T-cell (primary cell): ENCODE measurements at regions not wholly inside any gene's neighbourhood (a gene's known extent, or its start where the extent isn't known, plus 50 kb on each side); places are given as distances from the start of the nearest gene placed in this dataset.

Experiments
- ATAC-seq, 4 experiments: fragments of 200-7000 bp in 3 of 4; fragments of 150-1000 bp in 1 of 4; cut with Tn5 transposase; replicated peaks in 1 of 4; 1 replicate in 3 of 4; 2 replicates in 1 of 4; pipeline ENCODE4 v1.10.0; 2021; ENCODE audit warnings: moderate library complexity in 3 of 4, mild to moderate bottlenecking in 2 of 4, moderate number of reproducible peaks in 1 of 4
- CTCF ChIA-PET, 2 donors: fragments of 300-600 bp; sonication (Branson Sonifier 250); formaldehyde crosslinking; loops; one replicate each; lab custom pipeline; 2022; ENCODE audit warnings: antibody characterized with exemption in 2 of 2; lab: Charles Lee
- POLR2A ChIA-PET, 2 donors: fragments of 300-600 bp; sonication (Branson Sonifier 250); formaldehyde crosslinking; loops; one replicate each; lab custom pipeline; 2022; ENCODE audit warnings: antibody characterized with exemption in 2 of 2; lab: Charles Lee
- DNase-seq, 35 experiments: peaks; one replicate each; pipeline versions ENCODE4 v3.0.0 to v3.0.0-alpha.2; 2013 to 2023
- H3K27ac ChIP-seq: one replicate; pipeline ENCODE4 v1.5.1; 2013; ENCODE audit warnings: low read length
- H3K27me3 ChIP-seq, 2 experiments: replicated peaks in 1 of 2; 1 replicate in 1 of 2; 2 replicates in 1 of 2; pipeline versions ENCODE4 v1.6.1 to v1.7.0; 2013; ENCODE audit warnings: low read length in 1 of 2, mixed read lengths in 1 of 2; ENCODE audit not compliant: control insufficient read depth in 2 of 2, insufficient read depth in 2 of 2; ENCODE audit errors: extremely low read depth in 1 of 2
- H3K36me3 ChIP-seq, 2 donors: 1 replicate in 1 of 2; 2 replicates in 1 of 2; pipeline versions ENCODE4 v1.6.1 to v1.7.0; 2013; ENCODE audit warnings: low read length in 1 of 2; ENCODE audit not compliant: control insufficient read depth in 2 of 2, insufficient read depth in 1 of 2; ENCODE audit errors: extremely low read depth in 1 of 2
- H3K4me1 ChIP-seq, 2 experiments: 1 replicate in 1 of 2; 2 replicates in 1 of 2; pipeline versions ENCODE4 v1.6.1 to v1.7.0; 2013; ENCODE audit warnings: low read length in 2 of 2, mixed read lengths in 1 of 2; ENCODE audit not compliant: insufficient read depth in 2 of 2, control insufficient read depth in 1 of 2; ENCODE audit errors: extremely low read depth in 1 of 2
- H3K4me3 ChIP-seq, 2 donors: 1 replicate in 1 of 2; 2 replicates in 1 of 2; pipeline versions ENCODE4 v1.5.1 to v1.7.0; 2013; ENCODE audit warnings: mild to moderate bottlenecking in 2 of 2, low read length in 1 of 2, moderate library complexity in 1 of 2; ENCODE audit not compliant: control insufficient read depth in 1 of 2; ENCODE audit errors: extremely low read depth in 1 of 2
- H3K9me3 ChIP-seq: 2 replicates; pipeline ENCODE4 v1.7.0; 2013
- H3K27ac Mint-ChIP-seq, 2 donors: one replicate each; pipeline ENCODE4 v1.8.0; 2020 to 2021; ENCODE audit warnings: mild to moderate bottlenecking in 2 of 2, mixed read lengths in 2 of 2
- H3K27me3 Mint-ChIP-seq, 2 donors: one replicate each; pipeline ENCODE4 v1.8.0; 2021 to 2022; ENCODE audit warnings: mixed read lengths in 2 of 2
- H3K36me3 Mint-ChIP-seq: one replicate; pipeline ENCODE4 v1.8.0; 2021; ENCODE audit warnings: mixed read lengths
- H3K4me1 Mint-ChIP-seq, 3 donors: one replicate each; pipeline ENCODE4 v1.8.0; 2020 to 2022; ENCODE audit warnings: mixed read lengths in 3 of 3, mild to moderate bottlenecking in 1 of 3
- H3K4me3 Mint-ChIP-seq, 3 donors: one replicate each; pipeline ENCODE4 v1.8.0; 2020 to 2022; ENCODE audit warnings: mild to moderate bottlenecking in 3 of 3, mixed read lengths in 3 of 3, moderate library complexity in 3 of 3
- H3K9me3 Mint-ChIP-seq, 3 donors: one replicate each; pipeline ENCODE4 v1.8.0; 2020 to 2022; ENCODE audit warnings: mixed read lengths in 3 of 3
- WGBS: methylation state at CpG from one replicate; pipeline ENCODE4 v1.1.5; 2013; ENCODE audit warnings: missing lambda C conversion rate; ENCODE audit not compliant: insufficient coverage; 5-methylcytosine and 5-hydroxymethylcytosine counted together

- peaks cover 1 to 6% of the 10 kb centered on the region in 2 experiments for H3K27me3 ChIP-seq
- H3K4me1 ChIP-seq = no peaks in the 10 kb centered on the region
- CTCF ChIA-PET = no interaction called here
- H3K27ac ChIP-seq = no peak overlapping the region
- H3K36me3 ChIP-seq = no peaks in the 10 kb centered on the region
- H3K9me3 ChIP-seq = no peaks in the 10 kb centered on the region
- ATAC-seq (no peak), DNase-seq (no peak)
- Mint-ChIP-seq H3K36me3 (no peaks in the 10 kb centered on the region), H3K9me3 (peaks cover 3 to 9% (median 8%) of the 10 kb centered on the region in 3 donors), H3K4me3 (no peak overlapping the region), H3K27me3 (peaks cover 3 to 12% of the 10 kb centered on the region in 2 donors), H3K27ac (no peak overlapping the region), H3K4me1 (no peaks in the 10 kb centered on the region)
- H3K4me3 ChIP-seq = no peak overlapping the region
- POLR2A ChIA-PET = no interaction called here
- WGBS = 82% methylated on average over 1 of the region's 4 CpGs
Measured at GRCh38 chr5:155068616-155069100, 55.1 kb downstream of the KIF4B start.

- H3K36me3 ChIP-seq = no peaks in the 10 kb centered on the region
- peaks cover 2 to 6% of the 10 kb centered on the region in 2 experiments for H3K27me3 ChIP-seq
- no peak overlapping the region for H3K27ac ChIP-seq
- no peak overlapping the region for H3K4me3 Mint-ChIP-seq
- no peak overlapping the region for H3K27ac Mint-ChIP-seq
- WGBS = 70% methylated on average over 2 of the region's 3 CpGs
- no peaks in the 10 kb centered on the region for H3K4me1 ChIP-seq
- ATAC-seq (no peak), DNase-seq (no peak)
- H3K27me3 Mint-ChIP-seq = peaks cover 3 to 12% of the 10 kb centered on the region in 2 donors
- CTCF ChIA-PET = no interaction called here
- peaks cover 3 to 9% (median 8%) of the 10 kb centered on the region in 3 donors for H3K9me3 Mint-ChIP-seq
- H3K4me1 Mint-ChIP-seq = no peaks in the 10 kb centered on the region
- H3K9me3 ChIP-seq = no peaks in the 10 kb centered on the region
- POLR2A ChIA-PET = no interaction called here
- H3K36me3 Mint-ChIP-seq = no peaks in the 10 kb centered on the region
- no peak overlapping the region for H3K4me3 ChIP-seq
Measured at GRCh38 chr5:155069961-155070360, 56.4 kb downstream of the KIF4B start.

GRCh38 chr5:155070781-155071180, 57.2 kb downstream of the KIF4B start:
- H3K36me3 ChIP-seq = no peaks in the 10 kb centered on the region
- CTCF ChIA-PET = no interaction called here
- no peak overlapping the region for H3K27ac ChIP-seq
- H3K27me3 ChIP-seq = peaks cover 2 to 6% of the 10 kb centered on the region in 2 experiments
- H3K27me3 Mint-ChIP-seq = peaks cover 7 to 12% of the 10 kb centered on the region in 2 donors
- H3K27ac Mint-ChIP-seq = no peak overlapping the region
- H3K4me1 ChIP-seq = no peaks in the 10 kb centered on the region
- no peak for DNase-seq
- ATAC-seq = no peak
- peaks cover 3 to 9% (median 8%) of the 10 kb centered on the region in 3 donors for H3K9me3 Mint-ChIP-seq
- no peaks in the 10 kb centered on the region for H3K4me1 Mint-ChIP-seq
- no peaks in the 10 kb centered on the region for H3K36me3 Mint-ChIP-seq
- H3K4me3 Mint-ChIP-seq = no peak overlapping the region
- no peak overlapping the region for H3K4me3 ChIP-seq
- no peaks in the 10 kb centered on the region for H3K9me3 ChIP-seq
- POLR2A ChIA-PET = no interaction called here

GRCh38 chr5:155076379-155076778, 62.8 kb downstream of the KIF4B start:
- no peaks in the 10 kb centered on the region for H3K4me1 ChIP-seq
- peaks cover 3 to 6% of the 10 kb centered on the region in 2 experiments for H3K27me3 ChIP-seq
- ATAC-seq = no peak
- H3K27ac ChIP-seq = no peak overlapping the region
- H3K4me3 ChIP-seq = no peak overlapping the region
- H3K9me3 Mint-ChIP-seq = peaks cover 3 to 9% (median 8%) of the 10 kb centered on the region in 3 donors
- no peaks in the 10 kb centered on the region for H3K9me3 ChIP-seq
- H3K4me1 Mint-ChIP-seq = no peaks in the 10 kb centered on the region
- no peak overlapping the region for H3K27ac Mint-ChIP-seq
- CTCF ChIA-PET = no interaction called here
- DNase-seq = no peak
- POLR2A ChIA-PET = no interaction called here
- no peak overlapping the region for H3K4me3 Mint-ChIP-seq
- no peaks in the 10 kb centered on the region for H3K36me3 Mint-ChIP-seq
- H3K36me3 ChIP-seq = no peaks in the 10 kb centered on the region
- WGBS = 100% methylated on average over 1 of the region's 5 CpGs
- H3K27me3 Mint-ChIP-seq = peaks cover 8 to 25% of the 10 kb centered on the region in 2 donors

GRCh38 chr5:155079698-155080097, 66.1 kb downstream of the KIF4B start:
- no peaks in the 10 kb centered on the region for H3K4me1 ChIP-seq
- H3K27me3 Mint-ChIP-seq = peaks cover 8 to 25% of the 10 kb centered on the region in 2 donors
- 60% methylated on average over 1 of the region's 3 CpGs for WGBS
- no peak overlapping the region for H3K27ac ChIP-seq
- peaks cover 2 to 6% of the 10 kb centered on the region in 2 experiments for H3K27me3 ChIP-seq
- no peak for DNase-seq
- H3K4me3 Mint-ChIP-seq = no peak overlapping the region
- ChIA-PET POLR2A (no interaction called here), CTCF (no interaction called here)
- H3K4me1 Mint-ChIP-seq = no peaks in the 10 kb centered on the region
- H3K4me3 ChIP-seq = no peak overlapping the region
- no peaks in the 10 kb centered on the region for H3K9me3 ChIP-seq
- H3K27ac Mint-ChIP-seq = no peak overlapping the region
- H3K36me3 ChIP-seq = no peaks in the 10 kb centered on the region
- H3K9me3 Mint-ChIP-seq = peaks cover 0 to 5% (median 0%) of the 10 kb centered on the region in 3 donors
- no peaks in the 10 kb centered on the region for H3K36me3 Mint-ChIP-seq
- ATAC-seq = no peak

- Histone ChIP-seq H3K4me1 (no peaks in the 10 kb centered on the region), H3K4me3 (no peak overlapping the region), H3K27ac (no peak overlapping the region), H3K9me3 (no peaks in the 10 kb centered on the region), H3K36me3 (no peaks in the 10 kb centered on the region), H3K27me3 (peaks cover 2 to 6% of the 10 kb centered on the region in 2 experiments)
- Mint-ChIP-seq H3K36me3 (no peaks in the 10 kb centered on the region), H3K27ac (no peak overlapping the region), H3K4me3 (no peak overlapping the region), H3K27me3 (peaks cover 8 to 22% of the 10 kb centered on the region in 2 donors), H3K4me1 (no peaks in the 10 kb centered on the region), H3K9me3 (peaks cover 0 to 5% (median 0%) of the 10 kb centered on the region in 3 donors)
- ATAC-seq = no peak
- WGBS = no CpG with 5 or more reads among the region's 3 CpGs
- no peak for DNase-seq
- POLR2A ChIA-PET = no interaction called here
- CTCF ChIA-PET = no interaction called here
Measured at GRCh38 chr5:155080721-155081120, 67.2 kb downstream of the KIF4B start.

GRCh38 chr5:155081618-155082017, 68.1 kb downstream of the KIF4B start:
- Mint-ChIP-seq H3K4me3 (no peak overlapping the region), H3K27ac (no peak overlapping the region), H3K9me3 (peaks cover 0 to 5% (median 0%) of the 10 kb centered on the region in 3 donors), H3K36me3 (no peaks in the 10 kb centered on the region), H3K27me3 (peaks cover 8 to 20% of the 10 kb centered on the region in 2 donors), H3K4me1 (no peaks in the 10 kb centered on the region)
- ATAC-seq (no peak), DNase-seq (no peak)
- H3K36me3 ChIP-seq = no peaks in the 10 kb centered on the region
- no peak overlapping the region for H3K27ac ChIP-seq
- 83% methylated on average over 3 of the region's 3 CpGs for WGBS
- H3K9me3 ChIP-seq = no peaks in the 10 kb centered on the region
- ChIA-PET POLR2A (no interaction called here), CTCF (no interaction called here)
- no peak overlapping the region for H3K4me3 ChIP-seq
- no peaks in the 10 kb centered on the region for H3K4me1 ChIP-seq
- peaks cover 2 to 6% of the 10 kb centered on the region in 2 experiments for H3K27me3 ChIP-seq
